ENCODE measurements at regions not wholly inside any gene's neighbourhood (a gene's known extent, or its start where the extent isn't known, plus 50 kb on each side); places are given as distances from the start of the nearest gene placed in this dataset.

DNA sequence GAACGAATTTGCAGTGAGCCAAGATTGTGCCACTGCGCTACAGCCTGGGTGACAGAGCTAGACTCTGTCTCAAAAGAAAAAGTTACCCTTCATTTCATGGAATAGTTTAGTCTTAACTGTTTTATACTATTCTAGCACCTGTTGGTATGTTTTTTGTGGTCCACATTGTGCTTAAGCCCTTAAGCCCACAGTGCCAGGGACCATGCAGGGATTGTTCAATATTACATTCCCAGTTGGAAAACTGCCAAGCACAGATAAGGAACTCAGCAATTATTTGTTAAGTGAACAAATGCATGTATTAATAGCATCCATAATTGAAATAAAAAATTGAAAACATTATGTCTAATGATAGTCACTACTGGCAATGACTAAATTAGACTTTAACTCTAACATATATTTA is 193.5 kb downstream of the PCDH17 start:
- no peak for TF ChIP-seq EZH2 (IDR thresholded peaks at IDR 0.05; ENCODE audit: borderline replicate concordance, insufficient read depth, low read length, poor library complexity, severe bottlenecking)
- TF ChIP-seq, protein P1, sequence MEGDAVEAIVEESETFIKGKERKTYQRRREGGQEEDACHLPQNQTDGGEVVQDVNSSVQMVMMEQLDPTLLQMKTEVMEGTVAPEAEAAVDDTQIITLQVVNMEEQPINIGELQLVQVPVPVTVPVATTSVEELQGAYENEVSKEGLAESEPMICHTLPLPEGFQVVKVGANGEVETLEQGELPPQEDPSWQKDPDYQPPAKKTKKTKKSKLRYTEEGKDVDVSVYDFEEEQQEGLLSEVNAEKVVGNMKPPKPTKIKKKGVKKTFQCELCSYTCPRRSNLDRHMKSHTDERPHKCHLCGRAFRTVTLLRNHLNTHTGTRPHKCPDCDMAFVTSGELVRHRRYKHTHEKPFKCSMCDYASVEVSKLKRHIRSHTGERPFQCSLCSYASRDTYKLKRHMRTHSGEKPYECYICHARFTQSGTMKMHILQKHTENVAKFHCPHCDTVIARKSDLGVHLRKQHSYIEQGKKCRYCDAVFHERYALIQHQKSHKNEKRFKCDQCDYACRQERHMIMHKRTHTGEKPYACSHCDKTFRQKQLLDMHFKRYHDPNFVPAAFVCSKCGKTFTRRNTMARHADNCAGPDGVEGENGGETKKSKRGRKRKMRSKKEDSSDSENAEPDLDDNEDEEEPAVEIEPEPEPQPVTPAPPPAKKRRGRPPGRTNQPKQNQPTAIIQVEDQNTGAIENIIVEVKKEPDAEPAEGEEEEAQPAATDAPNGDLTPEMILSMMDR (IDR thresholded peaks at IDR 0.05; ENCODE audit: poor library complexity, severe bottlenecking): no peak
- TF ChIP-seq EP300 (conservative IDR thresholded peaks at IDR 0.05; ENCODE audit: poor library complexity, severe bottlenecking): no peak
